Astrocyte (in vitro differentiated cells and primary cell): ENCODE measurements at regions not wholly inside any gene's neighbourhood (a gene's known extent, or its start where the extent isn't known, plus 50 kb on each side); places are given as distances from the start of the nearest gene placed in this dataset.

Experiments used
- EZH2 ChIP-seq: IDR thresholded peaks from 2 replicates; pipeline ENCODE4 v1.6.1; 2012; ENCODE audit warnings: mild to moderate bottlenecking, low read length, inconsistent platforms; ENCODE audit not compliant: insufficient read depth
- TF ChIP-seq, protein P1 (sequence below): IDR thresholded peaks from 2 replicates; pipeline ENCODE4 v1.5.1; 2011; ENCODE audit warnings: low read depth, mild to moderate bottlenecking, inconsistent platforms, low read length, moderate library complexity; ENCODE audit not compliant: insufficient read depth

DNA sequence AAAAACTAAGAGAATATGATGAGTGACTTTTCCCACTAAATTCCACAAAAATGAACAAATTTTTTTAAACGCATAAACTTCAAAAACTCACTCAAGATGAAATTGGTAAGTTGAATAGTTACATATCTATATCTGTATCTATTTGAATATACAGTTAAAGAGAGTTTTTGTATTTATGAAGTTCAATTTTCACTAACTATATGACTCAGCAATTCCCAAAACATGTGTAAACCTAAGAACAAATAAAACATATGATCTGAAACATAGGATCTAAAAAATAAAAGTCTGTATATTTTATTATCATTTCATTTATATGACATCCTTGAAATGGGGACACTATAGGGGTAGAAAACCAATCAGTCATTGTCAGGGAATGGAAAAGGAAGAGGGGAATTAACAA lies 105.7 kb upstream of the SNX7 start:
- TF ChIP-seq, protein P1, sequence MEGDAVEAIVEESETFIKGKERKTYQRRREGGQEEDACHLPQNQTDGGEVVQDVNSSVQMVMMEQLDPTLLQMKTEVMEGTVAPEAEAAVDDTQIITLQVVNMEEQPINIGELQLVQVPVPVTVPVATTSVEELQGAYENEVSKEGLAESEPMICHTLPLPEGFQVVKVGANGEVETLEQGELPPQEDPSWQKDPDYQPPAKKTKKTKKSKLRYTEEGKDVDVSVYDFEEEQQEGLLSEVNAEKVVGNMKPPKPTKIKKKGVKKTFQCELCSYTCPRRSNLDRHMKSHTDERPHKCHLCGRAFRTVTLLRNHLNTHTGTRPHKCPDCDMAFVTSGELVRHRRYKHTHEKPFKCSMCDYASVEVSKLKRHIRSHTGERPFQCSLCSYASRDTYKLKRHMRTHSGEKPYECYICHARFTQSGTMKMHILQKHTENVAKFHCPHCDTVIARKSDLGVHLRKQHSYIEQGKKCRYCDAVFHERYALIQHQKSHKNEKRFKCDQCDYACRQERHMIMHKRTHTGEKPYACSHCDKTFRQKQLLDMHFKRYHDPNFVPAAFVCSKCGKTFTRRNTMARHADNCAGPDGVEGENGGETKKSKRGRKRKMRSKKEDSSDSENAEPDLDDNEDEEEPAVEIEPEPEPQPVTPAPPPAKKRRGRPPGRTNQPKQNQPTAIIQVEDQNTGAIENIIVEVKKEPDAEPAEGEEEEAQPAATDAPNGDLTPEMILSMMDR = no peak
- TF ChIP-seq EZH2 = no peak
